DMS 273 (cell line): ENCODE measurements at regions not wholly inside any gene's neighbourhood (a gene's known extent, or its start where the extent isn't known, plus 50 kb on each side); places are given as distances from the start of the nearest gene placed in this dataset.

Source experiments
- DNase-seq: peaks from one replicate; lab custom pipeline; 2025; ENCODE audit not compliant: unreplicated experiment; lab: John Stamatoyannopoulos, UW

DNA sequence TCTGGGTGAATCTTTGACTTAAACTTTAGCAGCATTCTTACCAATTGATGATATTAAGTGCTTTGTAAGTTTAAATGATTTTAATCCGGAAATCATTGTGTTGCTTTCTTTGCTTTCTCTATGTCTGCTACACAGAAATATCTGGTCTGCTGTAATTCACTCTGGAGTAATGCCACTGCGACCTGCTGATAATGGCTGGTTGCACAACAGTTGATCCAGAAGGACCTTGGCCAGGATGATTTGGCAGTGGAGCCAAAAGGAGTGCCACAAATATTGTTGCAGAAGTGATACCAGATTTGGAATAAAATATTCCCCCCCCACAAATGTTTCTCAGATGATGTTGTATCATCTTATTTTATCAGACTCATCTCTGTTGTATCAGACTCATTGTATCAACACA, 2063.9 kb downstream of the MRPL39 start:
- peak; percentile 21 for DNase-seq

DNA sequence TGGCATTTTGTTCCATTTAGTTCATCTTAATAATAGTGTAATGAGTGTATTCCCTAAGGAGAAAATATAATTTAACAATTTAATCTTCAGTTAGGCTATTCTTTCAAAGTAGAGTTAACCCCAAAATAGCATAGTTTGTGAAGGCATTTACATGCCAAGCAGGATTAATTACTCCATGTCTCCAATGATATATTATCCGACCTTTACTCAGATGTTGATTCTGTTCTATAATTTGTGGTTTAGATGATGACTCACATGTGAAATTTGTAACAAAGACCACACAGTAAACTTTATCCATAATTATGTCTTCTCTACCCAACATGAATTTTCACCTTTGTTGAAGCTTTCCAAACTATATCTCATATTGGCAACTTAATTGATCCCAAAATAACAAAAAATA, 2065.2 kb downstream of the MRPL39 start:
- DNase-seq = no peak

DNA sequence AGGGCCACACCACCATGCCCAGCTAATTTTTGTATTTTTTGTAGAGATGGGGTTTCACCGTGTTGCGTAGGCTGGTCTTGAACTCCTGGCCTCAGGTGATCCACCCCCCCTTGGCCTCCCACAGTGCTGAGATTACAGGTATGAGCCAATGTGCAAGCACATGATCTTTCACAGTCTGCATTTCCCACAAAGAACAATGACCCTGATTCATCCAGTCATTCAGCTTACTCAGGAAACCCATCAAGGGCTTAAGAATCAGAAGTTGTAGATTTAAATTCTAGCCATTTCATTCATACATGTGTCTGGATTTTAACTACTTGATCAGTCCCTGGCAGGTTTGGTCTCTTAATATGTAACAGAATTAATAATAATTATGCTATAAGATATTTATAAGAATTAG, 2065.7 kb downstream of the MRPL39 start:
- no peak for DNase-seq

DNA sequence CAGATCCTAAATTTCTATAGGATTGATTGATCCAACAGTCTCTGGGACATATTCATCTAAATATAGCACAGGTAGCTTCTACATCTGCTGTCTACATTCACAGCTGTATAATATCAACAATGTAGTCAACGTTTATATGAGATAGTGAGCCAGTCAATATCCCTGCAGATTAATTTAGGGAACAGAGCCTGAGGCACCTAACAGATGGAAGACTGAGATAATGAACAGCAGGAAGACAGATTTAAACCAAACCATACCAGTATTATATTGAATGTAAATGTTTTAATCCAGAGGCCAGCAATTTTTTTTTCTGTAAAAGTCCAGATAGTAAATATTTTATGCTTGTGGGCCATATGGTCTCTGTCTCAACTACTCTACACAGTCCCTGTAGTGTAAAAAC, 2072.4 kb downstream of the MRPL39 start:
- peak; percentile 8 for DNase-seq

DNA sequence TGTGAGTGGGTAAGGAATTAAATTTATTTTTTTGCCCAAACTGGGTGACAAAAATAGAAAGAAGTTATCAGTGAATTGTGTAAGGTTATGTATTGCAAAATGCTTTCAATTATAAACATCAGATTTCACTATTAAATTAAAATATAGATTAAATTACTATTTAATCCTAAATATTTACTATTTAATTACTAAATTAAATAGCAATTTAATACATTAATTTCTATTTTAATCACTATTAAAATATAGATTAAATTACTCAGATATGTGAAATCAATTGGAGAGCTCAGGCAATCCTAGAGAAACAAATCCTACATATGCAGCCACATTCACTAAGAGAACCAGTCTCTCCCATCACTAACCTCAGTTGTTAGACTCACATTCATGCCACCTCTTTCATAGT, 2075.8 kb downstream of the MRPL39 start:
- no peak for DNase-seq

DNA sequence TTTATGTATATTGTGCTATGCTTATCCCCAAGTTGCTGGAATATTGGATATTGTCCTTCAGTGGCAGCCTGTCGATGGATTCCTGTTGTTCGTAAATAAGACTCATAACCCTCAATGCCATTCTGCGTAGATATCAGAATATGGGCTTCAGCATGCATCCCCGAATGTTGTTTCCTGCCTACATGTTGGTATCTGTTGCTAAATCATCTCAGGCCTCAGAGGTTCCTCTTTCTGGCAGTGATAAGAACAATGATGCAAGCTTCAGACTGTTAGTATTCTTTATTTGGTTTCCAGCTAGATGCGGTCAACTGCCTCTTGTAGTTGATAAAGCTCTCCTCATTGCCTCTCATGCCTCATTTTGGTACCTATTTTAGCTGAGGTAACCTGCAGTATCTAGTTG, 2082.6 kb downstream of the MRPL39 start:
- no peak for DNase-seq

DNA sequence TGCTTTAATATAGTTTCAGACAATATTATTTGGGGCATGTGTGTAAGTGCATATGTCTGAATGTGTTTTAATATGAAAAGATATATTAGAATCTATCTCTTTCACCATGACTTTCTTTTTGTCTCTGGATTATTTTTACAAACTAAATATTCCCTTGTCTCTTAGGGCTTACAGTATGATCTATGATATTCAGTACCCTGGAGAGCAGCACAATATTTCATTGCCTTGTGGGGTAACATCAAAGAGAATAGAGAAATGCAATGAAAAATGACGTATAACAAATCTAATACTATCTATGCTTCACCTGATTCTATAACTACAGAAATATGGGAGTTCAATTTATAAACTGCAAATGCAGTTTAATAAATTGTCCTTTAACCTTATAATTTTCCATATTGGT, 2084.5 kb downstream of the MRPL39 start:
- DNase-seq = no peak

DNA sequence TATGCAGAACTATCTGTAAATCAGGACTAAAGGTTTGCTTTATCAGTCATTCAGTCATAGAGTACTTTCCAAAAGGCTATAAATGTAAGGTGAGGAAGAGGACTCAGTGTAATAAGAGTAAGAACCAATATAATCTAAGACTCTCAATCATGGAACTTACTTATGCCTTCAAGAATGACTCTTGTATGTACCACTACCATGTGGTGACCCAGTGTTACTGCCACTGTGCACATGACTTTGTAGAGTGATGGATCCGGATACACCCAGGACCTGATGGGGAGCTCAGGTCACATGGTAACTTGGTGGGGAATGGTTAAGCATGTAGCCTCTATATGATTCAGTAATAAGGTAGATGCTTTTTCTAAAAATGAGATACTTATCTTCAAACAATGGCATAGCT, 2099.8 kb downstream of the MRPL39 start:
- no peak for DNase-seq

DNA sequence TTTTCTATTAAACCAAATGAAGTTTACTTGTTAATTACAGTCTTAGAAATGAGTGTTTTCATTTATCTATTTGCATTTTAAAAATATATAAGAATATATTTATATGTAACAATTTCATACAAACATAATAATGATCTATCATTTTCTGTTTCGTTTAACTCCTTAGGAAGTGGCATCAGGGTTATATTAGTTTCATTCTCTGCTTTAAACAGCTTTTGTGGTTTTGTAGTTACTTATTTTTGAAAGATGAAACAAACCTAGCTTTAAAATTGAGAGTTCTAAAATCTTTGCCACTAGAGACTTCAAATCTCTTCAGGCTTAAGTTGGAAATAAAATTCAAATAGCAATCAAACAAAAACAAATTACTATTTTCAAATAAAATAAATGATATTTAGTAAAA, 2110.6 kb downstream of the MRPL39 start:
- DNase-seq = no peak

DNA sequence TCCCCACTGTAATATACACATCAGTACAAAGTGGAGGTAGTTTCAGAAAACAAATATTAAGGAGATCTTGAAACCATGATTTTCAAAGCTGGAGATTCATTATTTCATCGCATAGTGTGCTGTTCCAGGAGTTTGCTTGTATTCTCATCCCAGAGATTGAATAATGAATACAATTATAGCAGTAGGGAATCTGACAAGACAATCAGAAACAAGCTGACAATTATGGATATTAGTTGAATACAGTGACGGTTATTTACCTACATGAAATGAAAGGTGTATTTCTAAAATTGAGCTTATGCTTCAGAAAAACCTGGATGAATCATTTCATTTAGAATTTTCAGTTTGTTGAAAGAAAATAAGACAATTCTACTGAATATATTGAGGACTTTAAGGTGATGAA, 2119.0 kb downstream of the MRPL39 start:
- DNase-seq = no peak

DNA sequence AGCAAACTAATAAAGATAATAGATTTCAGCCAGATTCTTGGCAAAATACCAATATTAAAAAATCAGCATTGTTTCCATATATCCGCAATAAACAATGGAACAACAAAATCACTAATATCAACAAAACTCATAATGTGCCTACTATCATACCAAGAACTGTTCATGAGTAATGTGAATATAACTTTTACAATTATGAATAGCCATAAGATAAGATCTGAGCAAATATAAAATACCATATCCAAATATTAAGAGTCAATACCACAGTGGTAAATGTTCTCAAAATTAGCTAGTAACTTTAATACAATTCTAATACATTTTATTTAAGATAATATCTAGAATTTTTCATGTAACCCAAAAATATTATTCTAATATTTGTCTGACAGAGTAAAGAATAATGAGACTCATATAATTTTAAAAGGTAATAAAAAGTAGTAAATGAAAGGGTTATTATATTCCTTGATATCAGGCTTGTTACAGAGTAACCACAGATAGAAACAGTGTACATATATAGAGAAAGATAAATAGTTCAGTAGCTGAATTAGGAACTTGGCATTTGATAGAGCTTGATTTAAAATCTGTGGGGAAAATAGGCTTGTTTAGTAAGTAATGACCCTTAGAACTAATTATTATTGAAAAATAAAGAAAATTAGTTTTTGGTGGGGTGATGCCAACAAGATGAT, 2126.6 kb downstream of the MRPL39 start:
- no peak for DNase-seq

DNA sequence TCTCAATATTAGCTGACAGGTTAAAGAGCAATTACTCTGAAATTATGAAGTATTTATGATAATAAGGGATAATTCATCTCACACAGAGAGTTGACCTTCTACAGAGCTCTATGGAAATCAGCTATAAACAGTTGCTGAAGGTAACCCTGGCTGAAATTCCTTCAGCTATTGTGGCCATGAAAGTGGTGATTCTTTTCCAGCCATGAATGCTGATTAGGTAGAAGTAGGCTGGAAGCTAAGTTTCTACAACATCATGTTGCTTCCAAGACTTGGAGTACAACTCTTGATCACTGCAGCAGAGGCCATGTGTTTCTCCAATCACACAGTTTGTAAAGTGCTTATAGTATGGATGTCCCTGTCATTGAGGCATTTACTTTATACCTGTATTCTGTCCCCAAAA, 2128.9 kb downstream of the MRPL39 start:
- DNase-seq = no peak

DNA sequence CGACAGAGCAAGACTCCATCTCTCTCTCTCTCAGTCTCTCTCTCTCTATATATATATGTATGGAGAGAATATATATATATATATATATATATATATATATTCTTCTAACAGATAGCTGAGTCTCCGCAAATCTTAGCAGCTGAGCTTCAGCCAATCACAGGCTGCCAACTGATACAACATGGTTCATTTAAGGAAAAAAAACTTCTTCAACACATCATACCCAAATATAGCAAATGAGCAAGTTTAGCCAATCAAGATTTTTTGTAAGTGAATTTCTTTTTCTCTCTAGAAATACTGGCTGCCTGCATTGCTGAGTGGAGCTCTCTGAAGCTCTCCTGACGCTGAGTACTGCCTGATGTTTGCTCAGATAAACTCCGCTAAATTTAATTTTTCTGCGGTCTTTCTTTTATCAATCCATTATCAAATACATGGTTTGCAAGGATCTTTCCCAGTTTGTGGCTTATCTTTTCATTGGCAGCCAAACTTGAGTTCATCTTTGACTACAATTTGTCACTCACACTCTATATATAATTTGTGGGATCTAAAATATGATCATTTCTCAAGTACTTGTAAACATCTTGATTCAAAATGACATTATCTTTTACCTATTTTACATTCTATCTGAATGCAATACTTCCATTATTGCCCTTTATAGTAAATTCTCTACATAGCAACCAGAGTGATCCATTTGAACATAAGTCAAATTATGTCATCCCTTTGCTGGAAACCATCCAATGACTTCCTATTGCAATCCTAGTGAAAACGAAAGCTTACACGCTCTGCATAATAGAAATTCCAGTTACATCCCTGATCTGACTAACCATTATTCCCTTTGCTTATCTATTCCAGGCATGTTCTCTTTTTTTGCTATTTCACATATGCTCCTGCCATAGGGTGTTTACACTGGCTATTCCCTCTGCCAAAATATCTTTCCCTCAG, 2131.7 kb downstream of the MRPL39 start:
- DNase-seq = peak; percentile 6

DNA sequence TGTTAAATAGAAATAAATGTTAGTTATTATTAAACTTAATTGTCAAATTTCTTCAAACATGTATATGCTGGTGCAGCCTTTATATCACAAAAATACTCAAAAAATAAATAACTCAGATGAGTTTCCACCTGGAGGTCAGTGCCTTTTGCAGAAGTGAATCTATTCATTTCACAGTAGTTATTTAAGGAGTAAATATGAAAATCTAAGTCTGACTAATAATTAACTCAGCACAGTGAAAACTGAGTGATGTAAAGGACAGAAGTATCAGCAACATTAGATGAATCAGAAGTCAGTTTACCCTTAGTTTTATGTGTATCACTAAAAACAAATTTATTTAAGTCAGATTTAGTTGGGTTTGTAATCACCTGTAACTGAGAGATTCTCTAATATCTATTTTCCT, 2135.4 kb downstream of the MRPL39 start:
- no peak for DNase-seq

DNA sequence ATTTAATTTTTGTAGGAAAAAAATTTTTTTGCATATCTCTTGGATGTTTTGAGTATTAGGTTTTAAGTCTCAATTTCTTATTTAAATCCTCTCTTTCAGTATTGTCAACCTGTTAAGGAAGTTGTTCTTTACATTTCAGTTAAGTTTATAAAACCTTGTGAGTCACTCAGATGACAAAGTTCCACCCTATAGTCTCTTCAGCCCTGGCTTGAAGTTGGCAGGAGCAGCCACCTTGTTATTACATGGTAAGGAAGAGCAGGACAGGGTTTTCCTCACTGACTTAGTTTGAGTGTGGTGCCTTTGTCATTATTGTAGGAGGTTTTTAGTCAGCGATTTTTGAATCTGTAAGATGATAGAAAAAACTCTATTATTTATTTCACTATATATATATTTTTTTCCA, 2143.9 kb downstream of the MRPL39 start:
- no peak for DNase-seq

DNA sequence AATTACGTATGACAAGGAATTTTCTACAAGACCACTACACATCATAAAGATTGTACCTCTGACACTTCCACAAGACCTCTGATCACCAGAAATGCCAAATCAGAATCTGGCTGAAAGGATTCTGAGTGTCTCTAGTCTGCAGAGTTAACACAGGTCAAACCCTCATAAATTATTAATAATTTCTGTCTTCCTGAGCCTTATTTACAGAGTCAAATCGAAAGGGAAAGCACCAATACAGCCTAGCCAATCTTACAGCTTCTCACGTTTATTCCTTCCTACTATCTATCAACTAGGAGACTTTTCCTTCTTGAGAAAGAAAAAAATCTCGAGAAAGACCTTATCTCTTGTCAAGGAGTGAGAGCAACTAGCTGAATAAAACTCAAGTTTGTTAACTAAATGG, 2151.6 kb downstream of the MRPL39 start:
- no peak for DNase-seq

DNA sequence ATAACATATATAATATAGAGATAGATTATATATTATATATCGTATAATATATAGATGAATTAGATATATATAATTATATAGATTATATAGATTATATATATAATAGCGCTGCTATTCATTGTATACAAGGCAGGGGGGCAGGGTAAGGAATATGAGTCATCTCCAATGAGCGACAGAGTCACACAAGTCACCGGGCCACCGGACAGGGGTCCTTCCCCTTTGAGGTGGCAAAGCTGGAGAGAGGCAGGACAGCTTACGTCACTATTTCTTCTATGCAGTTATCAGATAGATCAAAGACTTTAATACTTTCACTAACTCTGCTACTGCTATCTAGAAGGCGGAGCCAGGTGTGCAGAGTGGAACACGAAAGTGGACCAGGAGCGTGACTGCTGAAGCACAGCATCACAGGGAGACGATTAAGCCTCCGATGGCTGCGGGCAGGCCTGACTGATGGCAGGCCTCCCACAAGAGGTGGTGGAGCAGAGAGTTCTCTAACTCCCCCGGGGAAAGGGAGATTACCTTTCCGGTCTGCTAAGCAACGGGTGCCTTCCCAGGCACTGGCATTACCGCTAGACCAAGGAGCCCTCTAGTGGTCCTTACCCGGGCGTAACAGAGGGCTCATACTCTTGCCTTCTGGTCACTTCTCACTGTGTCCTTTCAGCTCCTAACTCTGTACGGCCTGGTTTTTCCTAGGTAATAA, 2154.7 kb downstream of the MRPL39 start:
- DNase-seq = peak; percentile 54

DNA sequence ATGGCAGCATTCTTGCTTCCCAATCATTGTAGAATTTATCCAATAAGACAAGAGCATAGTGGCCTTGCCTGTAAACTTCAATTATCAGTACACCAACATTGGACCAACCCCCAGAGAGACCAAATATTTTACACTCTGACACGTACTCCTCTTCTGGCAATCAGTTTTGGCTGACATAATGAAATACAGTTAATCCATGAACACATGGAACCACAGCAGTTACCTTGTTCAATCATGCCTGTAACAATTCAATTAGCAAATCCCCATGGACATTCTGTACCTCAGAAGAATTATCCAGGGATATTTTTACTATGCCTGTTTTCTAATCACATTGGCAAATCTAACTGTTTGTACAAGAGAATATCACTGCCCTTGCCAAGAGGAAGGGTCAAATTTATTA, 2162.0 kb downstream of the MRPL39 start:
- DNase-seq = peak; percentile 62

DNA sequence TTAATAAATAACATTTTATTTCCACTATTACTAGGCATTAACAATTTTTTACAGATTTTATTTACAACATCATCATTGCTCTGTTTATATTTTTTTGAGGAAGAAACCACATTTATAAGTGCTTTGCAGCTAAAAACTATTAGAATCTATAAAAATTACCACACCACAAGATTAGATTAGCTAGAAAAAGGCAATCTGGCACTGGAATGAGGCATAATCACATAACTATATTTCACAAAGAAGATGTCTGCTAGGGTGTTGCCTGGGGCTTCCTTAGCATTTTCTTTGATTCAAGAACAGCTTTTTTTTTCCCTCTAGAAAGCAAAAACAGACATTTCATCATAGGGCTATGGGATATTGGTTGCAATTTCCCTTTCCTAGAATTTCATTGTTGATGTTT, 2169.2 kb downstream of the MRPL39 start:
- DNase-seq = no peak

DNA sequence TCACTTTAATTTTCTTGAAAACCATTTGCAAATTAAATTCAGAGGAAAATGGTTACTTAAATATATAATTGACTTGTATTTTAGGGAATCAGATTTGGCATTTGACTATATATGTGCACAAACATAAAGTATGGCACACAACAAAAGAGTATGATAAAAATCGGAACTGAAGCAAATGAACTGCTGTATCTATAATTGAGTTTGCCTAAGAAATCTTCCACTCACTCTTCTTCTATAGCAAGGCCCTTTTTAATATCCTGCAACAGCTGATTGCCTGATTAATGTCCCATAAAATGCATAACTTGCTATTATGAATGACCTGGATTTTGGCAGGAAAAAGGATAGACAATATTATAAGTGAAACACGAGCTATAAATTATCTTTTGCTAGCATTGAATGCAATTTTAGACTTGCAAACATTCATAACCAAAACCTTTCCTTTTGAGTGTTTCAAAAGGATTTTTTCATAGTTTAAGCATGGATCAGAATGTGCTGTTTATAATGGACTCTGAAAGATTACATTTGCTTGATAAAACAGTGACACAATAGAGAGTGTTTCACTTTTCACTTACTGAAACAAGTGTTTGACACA, 2204.3 kb downstream of the MRPL39 start:
- no peak for DNase-seq

DNA sequence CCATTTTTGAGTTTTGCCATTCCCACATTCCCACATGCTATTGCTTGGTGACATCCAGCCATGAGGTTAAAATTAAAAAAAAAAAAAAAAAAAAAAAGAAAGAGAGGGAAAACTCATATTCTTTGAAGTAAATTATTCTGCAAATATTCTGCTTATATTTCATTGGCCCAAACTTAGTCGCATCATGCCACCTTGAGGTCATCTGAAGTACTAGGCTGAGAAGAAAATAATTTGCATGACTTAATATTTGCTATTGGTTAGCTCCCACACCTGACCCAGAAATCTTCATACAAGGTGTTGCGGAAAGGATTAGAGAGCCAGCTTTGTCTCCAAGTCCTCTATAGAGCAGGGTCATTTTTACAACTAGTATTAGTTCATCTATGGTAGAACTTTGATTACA, 2206.0 kb downstream of the MRPL39 start:
- DNase-seq = peak; percentile 48
